ENCODE measurements at regions not wholly inside any gene's neighbourhood (a gene's known extent, or its start where the extent isn't known, plus 50 kb on each side); places are given as distances from the start of the nearest gene placed in this dataset.

DNA sequence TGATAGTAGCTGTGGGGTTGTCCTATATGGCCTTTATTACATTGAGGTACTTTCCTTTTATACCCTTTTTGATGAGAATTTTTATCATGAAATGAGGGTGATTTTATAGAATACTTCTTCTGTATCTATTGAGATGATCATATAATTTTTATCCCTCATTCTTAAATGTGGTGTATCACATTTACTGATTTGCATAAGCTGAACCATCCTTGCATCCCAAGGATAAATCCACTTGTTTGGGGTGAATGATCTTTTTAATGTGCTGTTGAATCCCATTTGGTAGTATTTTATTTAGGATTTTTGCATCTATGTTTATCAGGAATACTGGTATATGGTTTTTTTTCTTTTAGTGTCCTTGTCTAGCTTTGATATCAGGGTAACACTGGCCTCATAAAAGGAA is 84.5 kb upstream of the IL6 start:
- Histone ChIP-seq H3K36me3 (no peaks in the 10 kb centered on the region), H3K27me3 (ENCODE audit: low read depth) (no peaks in the 10 kb centered on the region), H3K4me1 (no peaks in the 10 kb centered on the region), H3K4me3 (no peak overlapping the region), H3K27ac (replicated peaks) (no peak overlapping the region), H3K9me3 (replicated peaks) (peaks cover 69% of the 10 kb centered on the region)
- TF ChIP-seq, protein P1, sequence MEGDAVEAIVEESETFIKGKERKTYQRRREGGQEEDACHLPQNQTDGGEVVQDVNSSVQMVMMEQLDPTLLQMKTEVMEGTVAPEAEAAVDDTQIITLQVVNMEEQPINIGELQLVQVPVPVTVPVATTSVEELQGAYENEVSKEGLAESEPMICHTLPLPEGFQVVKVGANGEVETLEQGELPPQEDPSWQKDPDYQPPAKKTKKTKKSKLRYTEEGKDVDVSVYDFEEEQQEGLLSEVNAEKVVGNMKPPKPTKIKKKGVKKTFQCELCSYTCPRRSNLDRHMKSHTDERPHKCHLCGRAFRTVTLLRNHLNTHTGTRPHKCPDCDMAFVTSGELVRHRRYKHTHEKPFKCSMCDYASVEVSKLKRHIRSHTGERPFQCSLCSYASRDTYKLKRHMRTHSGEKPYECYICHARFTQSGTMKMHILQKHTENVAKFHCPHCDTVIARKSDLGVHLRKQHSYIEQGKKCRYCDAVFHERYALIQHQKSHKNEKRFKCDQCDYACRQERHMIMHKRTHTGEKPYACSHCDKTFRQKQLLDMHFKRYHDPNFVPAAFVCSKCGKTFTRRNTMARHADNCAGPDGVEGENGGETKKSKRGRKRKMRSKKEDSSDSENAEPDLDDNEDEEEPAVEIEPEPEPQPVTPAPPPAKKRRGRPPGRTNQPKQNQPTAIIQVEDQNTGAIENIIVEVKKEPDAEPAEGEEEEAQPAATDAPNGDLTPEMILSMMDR (IDR thresholded peaks at IDR 0.05; ENCODE audit: borderline replicate concordance) = no peak
- intact Hi-C loops (cut with micrococcal nuclease) = no loop called here
- no peak for DNase-seq

DNA sequence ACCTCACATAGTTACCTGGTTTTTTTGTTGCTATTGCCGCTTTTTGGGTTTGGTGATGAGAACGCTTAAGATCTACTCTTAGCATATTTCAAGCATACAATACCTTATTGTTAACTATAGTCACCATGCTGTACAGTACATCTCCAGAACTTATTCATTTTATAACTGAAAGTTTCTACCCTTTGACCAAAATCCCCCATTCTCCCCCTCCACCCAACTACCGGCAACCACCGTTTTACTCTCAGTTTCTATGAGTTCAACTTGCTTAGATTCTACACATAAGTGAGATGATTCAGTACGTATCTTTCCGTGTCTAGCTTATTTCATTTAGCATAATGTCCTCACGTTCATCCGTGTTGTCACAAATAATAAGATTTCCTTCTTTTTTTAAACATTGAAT is 86.7 kb upstream of the IL6 start:
- intact Hi-C loops (cut with micrococcal nuclease) = no loop called here
- H3K4me3 ChIP-seq = no peak overlapping the region
- TF ChIP-seq, protein P1 (IDR thresholded peaks at IDR 0.05; ENCODE audit: borderline replicate concordance) = no peak
- peaks cover 3% of the 10 kb centered on the region for H3K4me1 ChIP-seq
- H3K27ac ChIP-seq (replicated peaks) = no peak overlapping the region
- no peak for DNase-seq
- no peaks in the 10 kb centered on the region for H3K36me3 ChIP-seq
- peaks cover 47% of the 10 kb centered on the region for H3K9me3 ChIP-seq (replicated peaks)
- no peaks in the 10 kb centered on the region for H3K27me3 ChIP-seq (ENCODE audit: low read depth)

- no peak for DNase-seq
- H3K27ac ChIP-seq (replicated peaks) = no peak overlapping the region
- H3K4me1 ChIP-seq = peaks cover 3% of the 10 kb centered on the region
- intact Hi-C loops (cut with micrococcal nuclease) = no loop called here
- no peak overlapping the region for H3K4me3 ChIP-seq
- no peaks in the 10 kb centered on the region for H3K27me3 ChIP-seq (ENCODE audit: low read depth)
- H3K36me3 ChIP-seq = no peaks in the 10 kb centered on the region
- TF ChIP-seq, protein P1 (IDR thresholded peaks at IDR 0.05; ENCODE audit: borderline replicate concordance) = no peak
- H3K9me3 ChIP-seq (replicated peaks) = peaks cover 39% of the 10 kb centered on the region
Observed at GRCh38 chr7:22639396-22639795, 87.6 kb upstream of the IL6 start.

DNA sequence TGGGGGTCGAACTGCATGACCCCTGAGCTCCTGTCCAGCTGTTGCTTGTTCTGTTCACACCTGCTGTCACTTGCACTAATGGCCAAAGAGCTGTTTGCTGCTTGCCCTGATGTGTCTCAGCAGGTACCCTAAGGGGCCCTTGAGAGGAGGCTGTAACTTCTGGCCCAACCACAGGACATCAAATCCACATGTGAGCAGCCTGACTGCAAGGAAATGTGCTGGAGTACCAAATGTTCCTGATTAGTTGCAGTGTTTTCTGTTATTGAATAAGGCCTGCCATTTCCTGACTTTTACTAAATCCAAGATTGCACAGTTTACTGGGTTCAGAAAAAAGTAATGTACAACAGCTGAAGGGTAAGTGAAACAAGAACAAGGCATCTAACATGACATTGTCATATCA is 91.7 kb upstream of the IL6 start:
- H3K27ac ChIP-seq (replicated peaks) = no peak overlapping the region
- no peaks in the 10 kb centered on the region for H3K27me3 ChIP-seq (ENCODE audit: low read depth)
- H3K4me1 ChIP-seq = peaks cover 23% of the 10 kb centered on the region
- no peak overlapping the region for H3K4me3 ChIP-seq
- TF ChIP-seq, protein P1 (IDR thresholded peaks at IDR 0.05; ENCODE audit: borderline replicate concordance) = no peak
- no peaks in the 10 kb centered on the region for H3K36me3 ChIP-seq
- no peaks in the 10 kb centered on the region for H3K9me3 ChIP-seq (replicated peaks)
- intact Hi-C loops (cut with micrococcal nuclease) = no loop called here
- no peak for DNase-seq

DNA sequence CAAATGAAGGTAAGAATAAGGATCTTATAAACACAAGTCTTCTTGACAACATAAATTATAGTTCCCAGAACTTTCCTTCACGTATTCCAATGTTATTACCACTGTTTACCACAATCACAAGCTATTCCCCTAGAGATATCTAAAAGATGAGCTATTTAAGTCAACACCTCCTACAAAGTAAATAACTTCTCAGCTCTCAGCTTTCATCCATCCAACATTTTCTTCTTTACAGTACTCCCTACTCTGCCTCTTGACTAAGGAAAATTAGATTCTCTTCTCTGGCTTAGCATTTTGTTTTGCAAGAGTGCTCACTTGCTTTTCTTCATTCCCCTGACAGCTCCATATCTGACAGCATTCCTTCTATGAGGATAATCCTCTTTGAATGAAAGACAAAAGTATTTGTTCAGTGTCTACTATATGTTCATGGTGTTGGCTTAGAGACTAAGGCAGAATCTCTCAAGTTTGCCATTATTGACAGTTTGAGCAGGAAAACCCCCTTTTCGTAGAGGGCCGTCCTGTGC is 93.0 kb upstream of the IL6 start:
- H3K27ac ChIP-seq (replicated peaks) = peak overlapping the region; percentile 9
- intact Hi-C loops (cut with micrococcal nuclease) = no loop called here
- no peaks in the 10 kb centered on the region for H3K27me3 ChIP-seq (ENCODE audit: low read depth)
- TF ChIP-seq, protein P1 (IDR thresholded peaks at IDR 0.05; ENCODE audit: borderline replicate concordance) = no peak
- H3K4me1 ChIP-seq = peaks cover 30% of the 10 kb centered on the region
- no peak overlapping the region for H3K4me3 ChIP-seq
- DNase-seq = no peak
- no peaks in the 10 kb centered on the region for H3K9me3 ChIP-seq (replicated peaks)
- no peaks in the 10 kb centered on the region for H3K36me3 ChIP-seq

All from left ventricle myocardium inferior (tissue), 1 donor.